Left colon (tissue), 2 donors: ENCODE measurements at regions not wholly inside any gene's neighbourhood (a gene's known extent, or its start where the extent isn't known, plus 50 kb on each side); places are given as distances from the start of the nearest gene placed in this dataset.
"Not testable (repeated sequence)": the region's sequence is repeated elsewhere in the genome, so short reads cannot be mapped to it uniquely, and the experiment has no call there.

Source experiments
- ATAC-seq: fragments of 200-7000 bp; cut with Tn5 transposase; one replicate; pipeline ENCODE4 v1.9.1; 2020; ENCODE audit warnings: mild to moderate bottlenecking, moderate library complexity
- DNase-seq, 2 donors: peaks; one replicate each; pipeline ENCODE4 v3.0.0-alpha.2; 2020
- intact Hi-C, 2 donors: fragments of 100-400 bp; cut with DNase I in 1 of 2; cut with micrococcal nuclease in 1 of 2; formaldehyde crosslinking; loops; one replicate each; pipeline versions ENCODE4 v1.11.2 to v1.14.0; 2022; cut with DNase I, micrococcal nuclease
- donor health status: DM: no; HTN: no; CAD: no.
- donor health status: DM: yes; HTN: yes; CAD: no.

DNA sequence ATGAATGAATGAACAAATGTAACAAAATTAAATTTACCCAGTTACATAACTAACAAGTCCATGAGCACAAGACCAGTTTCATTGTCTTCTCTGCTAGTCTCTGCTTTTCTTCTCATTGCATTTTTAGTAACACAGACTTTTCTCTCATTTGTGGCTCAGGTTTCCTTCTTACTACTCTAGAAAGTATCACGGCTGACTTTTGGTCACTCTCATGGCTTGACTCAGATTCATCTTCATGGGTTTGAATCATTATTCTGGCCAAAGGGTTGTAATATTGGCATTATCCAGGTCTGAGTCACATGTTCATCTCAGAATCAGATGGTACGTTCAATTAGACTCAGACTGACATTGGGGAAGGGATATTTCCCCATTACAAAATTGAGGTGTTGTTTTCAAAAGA is 121.5 kb upstream of the SATB1 start:
- ATAC-seq (no peak), DNase-seq (no peak)
- intact Hi-C loops: no loop called here

DNA sequence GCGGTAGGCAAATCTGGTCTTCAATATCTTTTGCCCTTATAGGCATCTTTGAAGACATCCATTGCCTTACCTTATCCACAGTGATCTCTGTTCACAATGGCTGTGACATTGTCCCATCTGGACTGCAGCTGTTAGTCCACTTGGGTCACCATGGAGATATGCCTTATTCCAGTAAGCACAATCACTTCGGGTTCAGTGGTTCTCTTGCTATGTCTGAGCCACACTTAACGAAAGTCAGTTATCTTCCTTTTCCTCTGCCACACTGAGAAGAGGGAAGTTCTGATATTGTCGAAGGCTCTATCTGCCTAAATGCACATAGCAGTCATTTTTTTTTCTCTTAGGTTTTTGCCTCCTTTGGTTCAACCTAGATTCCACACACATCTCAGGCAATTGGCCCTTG is 119.0 kb upstream of the SATB1 start:
- ATAC-seq: no peak
- DNase-seq: no peak
- intact Hi-C loops: no loop called here

DNA sequence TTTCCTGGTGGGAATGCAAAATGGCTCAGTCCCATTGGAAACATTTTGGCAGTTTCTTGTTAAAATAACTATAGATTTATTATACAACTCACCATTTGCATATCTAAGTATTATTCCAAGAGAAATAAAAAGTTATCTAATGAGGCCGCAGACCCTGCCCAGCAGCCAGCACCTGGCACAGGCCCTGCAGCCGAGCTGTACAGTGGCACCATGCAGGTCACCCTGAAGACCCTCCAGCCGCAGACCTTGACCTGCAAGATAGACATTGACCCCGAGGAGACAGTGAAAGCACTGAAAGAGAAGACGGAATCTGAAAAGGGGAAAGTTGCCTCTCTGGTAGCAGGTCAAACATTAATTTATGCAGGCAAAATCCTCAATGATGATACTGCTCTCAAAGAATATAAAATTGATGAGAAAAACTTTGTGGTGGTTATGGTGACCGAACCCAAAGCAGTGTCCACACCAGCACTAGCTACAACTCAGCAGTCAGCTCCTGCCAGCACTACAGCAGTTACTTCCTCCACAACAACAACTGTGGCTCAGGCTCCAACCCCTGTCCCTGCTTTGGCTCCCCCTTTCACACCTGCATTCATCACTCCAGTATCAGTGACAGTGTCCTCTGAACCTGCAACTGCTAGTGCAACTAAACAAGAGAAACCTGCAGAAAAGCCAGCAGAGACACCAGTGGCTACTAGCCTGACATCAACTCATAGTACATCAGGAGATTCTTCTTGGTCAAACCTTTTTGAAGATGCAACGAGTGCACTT is 113.5 kb upstream of the SATB1 start:
- ATAC-seq: no peak
- no peak for DNase-seq

DNA sequence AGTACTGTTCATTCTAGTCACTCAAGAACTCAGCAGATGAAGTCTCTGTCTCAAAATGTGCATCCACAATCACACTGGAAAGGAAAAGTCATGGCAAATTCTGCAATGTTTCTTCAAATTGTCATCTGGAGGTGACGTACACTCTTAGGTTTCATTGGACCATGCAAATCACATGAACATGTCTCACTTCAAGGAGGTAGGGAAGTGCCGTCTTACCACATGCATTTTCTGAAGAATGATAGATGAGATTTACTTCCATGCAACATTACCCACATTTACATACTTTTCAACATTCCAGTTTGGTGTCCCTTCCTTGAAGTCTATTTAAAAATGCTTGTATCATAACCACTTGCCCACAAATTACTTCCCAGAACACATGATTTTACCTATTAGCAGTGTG is 107.9 kb upstream of the SATB1 start:
- ATAC-seq (no peak), DNase-seq (no peak)
- intact Hi-C loops: no loop called here

More for the DNA sequence above, 113.5 kb upstream of the SATB1 start:
- intact Hi-C loops: no loop called here

DNA sequence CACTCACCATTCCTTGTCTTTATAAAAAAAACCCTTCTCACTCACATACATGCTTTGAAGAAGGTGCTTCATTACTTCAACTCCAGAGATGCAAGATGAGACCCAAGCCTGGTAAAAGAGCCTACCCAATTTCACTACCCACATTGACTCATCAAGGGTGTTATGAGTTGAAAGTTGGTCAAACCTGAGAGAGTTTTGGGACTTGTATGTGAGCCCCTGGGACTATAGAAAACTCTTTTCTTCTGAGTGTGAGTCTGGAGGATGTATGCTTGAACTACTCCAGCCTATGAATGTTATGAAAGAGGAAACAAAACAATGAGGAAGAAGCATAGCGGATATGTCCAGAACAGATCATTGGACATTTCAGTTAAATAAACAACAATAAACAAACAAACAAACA is 106.5 kb upstream of the SATB1 start:
- DNase-seq (no peak), ATAC-seq (no peak)
- intact Hi-C loops: no loop called here

DNA sequence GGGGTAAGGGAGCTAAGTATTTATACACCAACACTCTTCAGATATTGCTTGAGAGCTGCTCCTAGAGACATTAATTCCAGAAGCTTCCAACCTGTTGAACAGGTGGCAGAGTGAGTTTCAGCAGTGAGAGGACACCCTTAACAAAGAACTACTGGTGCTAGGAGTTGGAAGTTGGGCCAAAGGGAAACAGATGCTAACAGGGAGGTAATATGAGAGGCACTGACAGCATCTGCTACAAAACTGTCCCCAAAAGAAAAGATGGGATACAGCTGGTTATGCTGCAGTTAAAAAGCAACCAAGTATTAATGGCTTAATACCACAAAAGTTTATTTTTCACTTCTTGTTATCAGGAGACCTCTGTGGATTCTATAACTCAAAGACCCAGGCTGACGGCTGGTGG is 104.5 kb upstream of the SATB1 start:
- ATAC-seq: no peak
- intact Hi-C loops: no loop called here

DNA sequence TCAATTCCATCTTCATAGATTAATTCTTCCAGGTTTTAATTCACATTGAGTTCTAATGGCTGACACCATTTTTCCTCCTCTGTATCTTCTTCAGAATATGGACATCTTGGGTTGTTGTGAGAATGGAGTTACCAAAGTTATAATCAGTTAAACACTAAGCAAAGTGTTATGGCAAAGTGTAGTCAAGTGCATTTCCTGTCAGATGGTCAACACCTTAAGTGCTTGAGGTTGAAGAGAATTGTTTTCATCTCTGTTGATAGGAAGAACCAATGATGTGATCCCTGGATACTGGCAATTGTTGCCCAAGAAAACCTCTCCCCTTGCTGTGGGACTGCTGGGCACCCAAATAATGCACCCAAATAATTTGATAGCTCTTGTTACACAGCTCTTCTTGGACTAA is 102.6 kb upstream of the SATB1 start:
- ATAC-seq (no peak), DNase-seq (no peak)
- intact Hi-C loops: no loop called here

More for the DNA sequence above, 104.5 kb upstream of the SATB1 start:
- DNase-seq: no peak

DNA sequence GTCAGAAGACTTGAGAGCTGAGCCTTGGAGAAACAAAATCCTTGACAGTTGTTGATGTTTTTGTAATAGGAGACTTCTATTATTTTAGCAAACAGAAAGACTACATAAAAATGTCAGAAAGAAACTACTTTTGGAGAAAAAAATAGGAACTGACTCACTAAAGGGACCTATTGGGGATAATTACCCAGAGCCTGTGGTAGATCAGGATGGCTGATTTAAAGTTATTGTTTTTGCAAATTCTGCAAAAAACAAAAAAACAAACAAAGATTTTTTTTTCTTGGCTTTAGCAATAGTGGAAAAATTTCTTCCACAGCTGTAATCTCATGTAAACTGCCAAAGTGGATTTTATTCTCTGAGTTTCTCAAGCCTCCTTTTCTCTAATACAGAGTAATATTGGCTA is 101.5 kb upstream of the SATB1 start:
- intact Hi-C loops: no loop called here
- DNase-seq (no peak), ATAC-seq (no peak)

DNA sequence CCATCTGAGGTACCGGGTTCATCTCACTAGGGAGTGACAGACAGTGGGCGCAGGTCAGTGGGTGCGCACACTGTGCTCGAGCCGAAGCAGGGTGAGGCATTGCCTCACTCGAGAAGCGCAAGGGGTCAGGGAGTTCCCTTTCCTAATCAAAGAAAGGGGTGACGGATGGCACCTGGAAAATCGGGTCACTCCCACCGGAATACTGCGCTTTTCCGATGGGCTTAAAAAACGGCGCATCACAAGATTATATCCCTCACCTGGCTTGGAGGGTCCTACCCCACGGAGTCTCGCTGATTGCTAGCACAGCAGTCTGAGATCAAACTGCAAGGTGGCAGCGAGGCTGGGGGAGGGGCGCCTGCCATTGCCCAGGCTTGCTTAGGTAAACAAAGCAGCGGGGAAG is 91.0 kb upstream of the SATB1 start:
- DNase-seq, intact Hi-C loops, ATAC-seq: not testable (repeated sequence)

DNA sequence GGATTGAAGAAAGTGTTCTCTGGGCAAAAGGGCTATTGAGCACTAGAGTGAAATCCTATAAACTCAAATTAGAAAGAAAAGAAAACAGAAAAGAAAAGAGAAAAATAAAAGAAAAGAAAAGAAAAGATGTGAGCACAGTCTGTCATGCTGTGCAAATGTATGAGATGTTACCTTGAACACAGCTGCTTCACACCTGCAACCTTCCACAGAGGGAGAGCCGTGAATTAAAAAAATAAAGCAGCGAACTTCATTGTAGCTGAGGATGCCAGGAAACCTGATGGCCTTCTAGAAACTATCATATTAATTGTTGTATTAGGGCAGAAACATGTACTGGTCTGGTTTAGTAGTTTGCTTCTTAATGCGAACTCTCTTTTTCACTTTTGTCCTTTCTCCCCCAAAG is 88.0 kb upstream of the SATB1 start:
- DNase-seq (no peak), ATAC-seq (no peak)
- intact Hi-C loops: no loop called here

DNA sequence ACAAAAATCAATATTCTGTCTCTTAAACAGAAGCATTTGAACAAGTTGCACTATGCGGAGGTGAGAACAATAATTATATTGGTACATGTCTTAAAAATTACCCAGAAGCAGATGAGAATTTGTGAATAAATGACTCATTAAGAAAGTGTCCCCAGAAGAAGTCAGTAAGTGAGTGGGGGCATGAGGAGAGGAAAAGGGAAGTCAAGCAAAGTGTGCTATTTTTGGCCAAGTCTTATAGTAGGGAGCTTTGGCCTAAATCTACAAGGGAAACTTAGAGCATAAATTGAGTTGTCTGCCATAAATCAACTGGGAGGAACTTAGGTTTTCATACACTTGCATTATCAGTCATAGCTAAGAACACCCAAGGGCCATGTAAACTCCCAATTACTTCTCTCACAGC is 86.9 kb upstream of the SATB1 start:
- DNase-seq (no peak), ATAC-seq (no peak)
- intact Hi-C loops: no loop called here

DNA sequence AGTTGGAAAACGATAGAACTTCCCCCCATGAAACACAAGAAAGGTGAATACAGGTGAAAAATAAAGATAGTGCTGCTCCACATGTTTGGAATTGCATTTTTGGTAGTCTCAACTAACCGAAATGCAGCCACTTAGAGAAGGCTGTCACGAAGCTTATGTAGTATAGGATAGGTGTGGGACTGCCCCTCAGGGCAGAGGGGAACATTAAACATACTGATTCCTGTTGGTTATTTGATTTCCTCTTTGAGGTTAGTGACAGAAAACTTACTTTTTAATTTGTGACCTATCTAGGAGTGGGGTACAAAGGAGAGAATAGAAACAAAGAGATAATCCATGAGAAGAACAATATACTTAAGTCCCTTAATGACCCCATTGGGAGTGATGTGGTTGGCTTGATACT is 85.8 kb upstream of the SATB1 start:
- intact Hi-C loops: no loop called here
- DNase-seq: no peak
- ATAC-seq: no peak

DNA sequence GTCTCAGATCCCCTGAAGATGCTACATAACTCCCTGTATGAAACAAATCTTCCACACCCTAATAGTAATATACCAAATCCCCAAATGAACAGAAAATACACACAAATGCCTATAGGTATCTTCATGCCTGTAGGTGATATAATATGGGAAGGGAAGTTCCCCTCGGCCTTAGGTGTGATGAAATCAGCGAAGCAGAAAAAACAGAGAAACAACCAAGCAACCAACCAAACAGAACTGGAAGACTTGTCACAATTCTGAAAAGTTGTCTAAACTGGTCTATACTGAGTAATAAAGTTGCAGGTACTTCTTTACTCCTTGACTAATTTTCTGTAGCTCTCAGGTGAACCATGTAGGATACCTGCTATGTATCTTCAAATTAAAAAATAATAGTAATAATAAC is 82.2 kb upstream of the SATB1 start:
- intact Hi-C loops: no loop called here
- DNase-seq: no peak
- ATAC-seq: no peak

DNA sequence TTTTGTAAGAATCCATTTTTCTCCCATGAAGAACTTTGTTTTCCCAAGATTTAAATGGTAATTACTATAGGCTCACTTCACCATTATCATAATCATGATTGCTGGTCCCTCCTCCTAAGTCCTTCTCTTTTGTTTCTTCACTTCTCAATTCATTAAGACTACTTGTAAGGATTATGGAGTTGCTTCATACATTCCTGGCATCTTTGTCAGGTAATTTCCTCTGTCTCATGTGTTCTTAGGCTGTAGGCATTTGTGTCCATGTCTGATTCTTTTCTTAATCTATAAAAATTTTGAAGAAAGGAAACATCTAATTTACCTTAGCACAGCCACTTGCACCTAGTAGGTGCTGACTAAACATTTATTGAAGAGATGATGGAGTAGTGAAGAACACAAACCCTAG is 79.9 kb upstream of the SATB1 start:
- DNase-seq (no peak), ATAC-seq (no peak)
- intact Hi-C loops: no loop called here

DNA sequence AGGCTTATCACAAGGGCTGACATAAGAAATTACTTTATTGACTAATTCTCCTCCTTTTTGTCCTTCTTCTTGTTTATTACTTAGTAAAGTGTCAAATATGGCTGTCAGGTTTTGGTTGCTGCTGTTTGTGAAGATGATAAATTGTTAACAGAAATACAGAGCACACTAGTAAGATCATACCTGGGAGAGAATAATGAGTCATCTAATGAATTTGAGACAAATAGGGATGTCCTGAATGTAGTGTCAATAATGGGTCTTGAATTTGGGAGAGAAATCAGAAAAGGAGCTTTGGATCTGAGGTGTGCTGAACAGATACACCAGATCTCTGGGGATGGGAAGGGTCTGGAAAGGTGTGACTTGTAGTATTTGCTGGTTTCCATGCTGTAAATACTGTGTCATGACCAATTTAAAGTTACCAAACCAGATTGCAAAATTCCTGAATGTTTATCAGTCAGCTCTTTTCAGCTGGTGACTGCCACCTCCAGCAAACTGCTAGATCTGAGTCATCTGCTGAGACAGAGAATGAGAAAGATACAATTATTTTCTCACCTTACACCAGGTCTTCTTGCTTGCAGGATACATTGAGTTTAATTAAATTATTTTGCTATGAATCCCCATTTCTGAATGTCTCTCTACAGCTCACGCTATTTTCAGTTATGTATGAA is 76.7 kb upstream of the SATB1 start:
- DNase-seq (no peak), ATAC-seq (no peak)
- intact Hi-C loops: no loop called here

DNA sequence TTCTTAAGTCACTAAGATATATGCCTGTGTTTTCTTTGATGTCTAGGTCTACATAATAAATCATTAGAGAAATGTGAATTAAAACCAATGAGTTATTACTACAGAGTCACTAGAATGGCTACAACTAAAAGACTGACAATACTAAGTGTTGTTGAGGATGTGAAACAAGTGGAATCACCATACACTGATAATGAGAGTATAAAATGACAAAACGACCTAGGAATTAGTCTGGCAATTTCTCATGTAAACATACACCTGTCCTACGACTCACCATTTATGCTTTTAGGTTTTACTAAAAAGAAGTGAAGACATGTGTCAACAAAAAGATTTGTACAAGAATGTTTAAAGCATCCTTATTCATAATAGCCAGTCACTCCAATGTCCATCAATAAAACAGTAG is 75.2 kb upstream of the SATB1 start:
- ATAC-seq (no peak), DNase-seq (no peak)
- intact Hi-C loops: no loop called here

DNA sequence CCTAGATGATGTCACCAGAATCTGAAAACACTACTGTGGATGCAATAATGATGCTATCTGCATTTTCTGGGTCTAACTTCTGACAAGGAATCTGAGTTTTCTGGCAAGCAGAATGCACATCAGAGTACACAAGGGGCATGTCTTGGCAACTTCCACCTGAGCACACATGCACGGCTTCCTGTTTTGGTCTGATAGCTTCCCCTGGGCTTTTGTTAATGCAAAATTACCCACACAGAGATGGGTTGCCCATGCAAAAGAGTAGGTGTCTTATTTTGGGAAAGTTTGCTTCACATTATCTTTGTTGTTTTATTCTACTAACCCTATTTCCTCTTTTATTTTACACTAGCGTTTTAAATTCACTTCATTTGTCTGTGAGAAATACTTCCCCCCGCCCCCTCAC is 74.2 kb upstream of the SATB1 start:
- DNase-seq (no peak), ATAC-seq (no peak)
- intact Hi-C loops: no loop called here

DNA sequence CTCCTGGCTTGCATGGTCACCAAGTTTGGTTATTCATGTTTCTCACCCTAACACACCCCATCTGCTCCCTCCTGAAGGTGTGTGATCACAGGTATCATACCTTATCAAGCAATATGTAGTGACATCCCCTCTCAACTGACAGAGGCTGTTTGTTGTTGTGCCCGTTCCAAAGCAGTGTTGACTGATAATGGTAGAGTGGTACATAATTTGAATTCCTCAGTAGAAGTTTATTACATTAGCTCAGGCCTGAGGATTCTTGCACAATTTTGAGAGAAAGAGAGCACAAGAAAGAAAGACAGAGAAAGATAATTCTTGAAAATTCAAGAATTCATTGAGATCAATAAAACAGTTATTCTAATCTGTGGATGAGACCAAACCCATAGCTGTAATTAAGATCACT is 69.1 kb upstream of the SATB1 start:
- no peak for ATAC-seq
- no peak for DNase-seq
- intact Hi-C loops: no loop called here

DNA sequence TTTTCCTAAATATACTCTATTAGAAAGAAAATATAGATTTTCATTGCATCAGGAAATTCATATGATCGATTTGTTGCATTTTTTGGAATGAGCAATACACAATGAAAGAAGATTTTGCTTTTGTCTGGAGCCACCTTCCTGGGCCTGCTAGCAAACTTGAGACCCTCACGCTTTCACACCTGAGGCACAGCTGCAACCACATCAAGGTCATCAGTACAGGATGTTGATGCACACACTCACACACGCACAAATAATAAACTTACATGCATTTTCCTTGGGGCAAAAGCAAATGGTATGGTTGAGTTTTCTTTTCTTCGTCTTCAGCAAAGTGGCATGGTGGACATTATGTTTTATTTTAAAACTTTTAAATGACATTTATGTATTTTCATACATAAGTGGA is 64.8 kb upstream of the SATB1 start:
- DNase-seq: no peak
- intact Hi-C loops: no loop called here
- no peak for ATAC-seq

DNA sequence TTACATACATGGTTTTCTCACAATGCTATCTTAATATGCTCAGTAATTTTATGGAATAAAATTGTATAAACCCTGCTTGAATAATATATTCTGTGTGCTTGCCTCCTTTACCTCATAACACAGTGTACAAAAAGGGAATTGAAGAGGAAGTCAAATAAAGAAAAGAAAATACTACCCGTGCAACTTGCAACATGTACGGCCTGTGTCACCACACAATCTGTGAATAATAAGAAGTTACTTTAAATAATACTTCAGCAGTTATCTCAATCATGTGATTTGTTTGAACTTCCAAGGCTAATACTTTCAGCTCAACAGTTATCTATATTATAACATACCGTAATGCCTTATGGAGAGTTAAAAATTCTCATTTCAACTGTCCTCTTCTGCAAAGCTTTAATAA is 58.1 kb upstream of the SATB1 start:
- ATAC-seq (no peak), DNase-seq (no peak)
- intact Hi-C loops: no loop called here

DNA sequence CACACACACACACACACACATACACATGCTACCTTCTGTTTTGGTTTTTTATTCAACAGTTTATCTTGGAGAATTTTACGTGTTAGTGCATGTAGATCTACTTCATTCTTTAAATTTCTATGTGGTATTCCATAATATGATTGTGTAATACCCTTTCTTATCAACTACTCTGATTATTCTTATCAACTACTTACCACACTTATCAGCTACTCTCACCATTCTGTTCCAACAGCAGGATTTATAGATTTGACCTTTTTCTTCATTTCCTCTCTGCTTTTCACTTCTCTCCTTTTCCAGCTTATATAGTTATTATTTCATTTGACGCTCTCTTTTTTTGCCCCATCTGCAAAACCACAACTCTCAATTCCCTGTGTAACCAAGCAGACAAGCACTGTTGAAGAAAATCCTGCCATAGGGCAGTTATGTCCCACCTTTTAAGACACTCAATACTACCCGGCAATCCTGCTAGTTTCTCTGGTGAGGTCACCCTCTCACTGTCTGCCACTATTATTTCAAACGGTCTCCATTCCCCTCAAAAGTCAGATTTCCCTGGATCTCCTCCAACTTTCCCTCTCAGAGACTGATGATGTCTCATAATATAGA is 56.9 kb upstream of the SATB1 start:
- no peak for ATAC-seq
- intact Hi-C loops: no loop called here
- no peak for DNase-seq
